ENCODE measurements at regions not wholly inside any gene's neighbourhood (a gene's known extent, or its start where the extent isn't known, plus 50 kb on each side); places are given as distances from the start of the nearest gene placed in this dataset.

GRCh38 chr4:104941661-104942062, 205.0 kb upstream of the TET2 start:
- TF ChIP-seq CTCF (IDR thresholded peaks at IDR 0.05) (no peak), EP300 (IDR thresholded peaks at IDR 0.05) (no peak), POLR2A (IDR thresholded peaks at IDR 0.05; ENCODE audit: low read depth) (no peak)

All from esophagus muscularis mucosa (tissue), 4 donors.